ENCODE measurements at regions not wholly inside any gene's neighbourhood (a gene's known extent, or its start where the extent isn't known, plus 50 kb on each side); places are given as distances from the start of the nearest gene placed in this dataset.

DNA sequence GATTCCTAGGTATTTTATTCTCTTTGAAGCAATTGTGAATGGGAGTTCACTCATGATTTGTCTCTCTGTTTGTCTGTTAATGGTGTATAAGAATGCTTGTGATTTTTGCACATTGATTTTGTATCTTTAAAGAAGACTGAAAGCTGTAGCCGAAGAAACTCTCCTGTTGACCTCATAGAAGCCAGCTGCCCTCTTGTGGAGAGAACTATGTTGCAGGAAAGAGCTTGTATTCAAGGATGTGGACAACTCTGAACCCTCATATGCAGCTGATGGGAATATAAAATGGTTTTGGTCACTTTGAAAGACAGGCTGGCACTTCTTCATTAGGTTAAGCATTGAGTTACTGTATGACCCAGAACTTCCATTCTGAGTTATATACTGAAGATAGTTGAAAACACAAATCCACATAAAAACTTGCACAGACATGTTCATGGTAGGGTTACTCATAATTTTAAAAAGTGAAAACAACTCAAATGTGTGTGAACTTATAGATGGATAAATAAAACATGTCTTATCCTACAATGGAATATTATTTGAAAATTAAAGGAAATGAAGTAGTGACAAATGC, 65.8 kb upstream of the SLITRK6 start:
- DNase-seq = peak; percentile 28 to 62

DNA sequence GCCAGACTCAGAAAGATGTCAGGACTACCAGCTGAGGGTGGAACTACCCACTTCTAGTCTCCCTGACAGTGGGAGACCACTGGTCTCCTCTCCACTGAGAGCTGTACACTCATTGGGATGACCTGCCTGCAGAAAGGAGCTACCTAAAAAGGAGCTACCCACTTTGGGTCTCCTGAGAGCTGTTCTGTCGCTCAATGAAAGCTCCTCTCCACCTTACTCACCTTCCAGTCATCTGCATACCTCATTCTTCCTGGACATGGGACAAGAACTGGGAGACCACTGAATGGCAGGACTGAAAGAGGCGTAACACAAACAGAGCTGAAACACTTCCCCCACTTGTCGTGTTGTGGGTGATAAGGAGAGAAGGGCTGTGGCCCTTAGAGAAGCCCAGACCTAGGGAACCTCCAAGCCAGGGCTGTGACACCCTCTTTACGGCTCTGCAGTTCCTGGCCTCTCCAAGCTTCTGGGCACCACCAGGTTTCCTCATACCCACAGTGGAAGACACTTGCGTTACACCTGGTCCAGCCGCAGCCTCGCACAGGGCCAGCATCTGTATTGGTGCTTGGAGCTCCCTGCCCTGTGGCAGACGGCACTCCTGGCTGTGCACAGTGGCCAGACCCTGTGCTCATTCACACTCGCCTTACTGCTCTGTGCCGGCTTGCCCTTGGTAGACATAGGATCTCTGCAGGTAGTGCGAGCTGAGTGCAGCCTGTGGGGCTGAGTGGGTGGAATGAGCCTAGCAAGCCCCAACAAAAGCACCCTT, 54.9 kb upstream of the SLITRK6 start:
- no peak for DNase-seq

DNA sequence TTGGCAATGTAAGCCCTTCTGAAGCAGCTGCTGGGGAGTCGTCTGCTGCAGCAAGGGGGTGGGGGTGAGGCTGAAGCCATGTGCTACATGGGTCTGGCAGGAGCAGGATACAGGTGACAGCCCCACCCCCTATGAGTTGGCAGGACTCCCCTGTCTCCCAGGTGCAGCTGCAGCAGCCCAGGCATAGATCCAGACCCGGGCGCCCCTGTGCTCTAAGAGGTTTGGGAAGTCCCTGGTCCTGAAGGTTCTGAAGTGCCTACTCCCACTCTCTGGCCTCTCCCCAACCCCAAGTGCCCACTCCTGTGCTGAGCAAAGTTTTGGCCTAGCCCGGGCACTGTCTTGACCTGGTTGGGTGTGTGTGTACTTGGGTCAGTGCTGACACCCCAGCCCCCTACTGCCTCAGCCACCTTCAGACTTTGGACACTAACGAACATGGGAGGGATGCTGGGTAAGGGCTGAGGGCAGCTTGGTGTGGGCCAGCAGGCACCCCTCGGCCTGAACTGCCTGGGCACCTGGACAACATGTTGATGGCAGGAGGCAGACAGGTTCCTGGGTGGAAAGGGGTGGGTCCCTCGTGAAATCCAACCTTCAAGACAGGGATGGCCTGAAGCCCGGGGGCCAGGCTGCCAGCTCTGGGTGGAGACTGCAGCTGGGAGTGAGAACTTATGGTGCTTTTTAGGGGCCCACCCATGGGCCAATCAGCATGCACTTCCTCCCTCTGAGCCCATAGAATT, 54.1 kb upstream of the SLITRK6 start:
- peak in 1 of 2 experiments; percentile 45 for DNase-seq

Measured in SHP77 (cell line).